B cell (primary cell): ENCODE measurements at regions not wholly inside any gene's neighbourhood (a gene's known extent, or its start where the extent isn't known, plus 50 kb on each side); places are given as distances from the start of the nearest gene placed in this dataset.

Experiments
- ATAC-seq: fragments of 200-7000 bp; cut with Tn5 transposase; one replicate; pipeline ENCODE4 v1.10.0; 2021; ENCODE audit warnings: low read depth, mild to moderate bottlenecking, moderate number of reproducible peaks, moderate library complexity
- CTCF ChIA-PET: fragments of 350-600 bp; sonication (Branson Sonifier 250); formaldehyde crosslinking; loops from one replicate; lab custom pipeline; 2021; ENCODE audit warnings: antibody characterized with exemption, inconsistent platforms; lab: Charles Lee
- POLR2A ChIA-PET: fragments of 350-600 bp; sonication (Branson Sonifier 250); formaldehyde crosslinking; loops from one replicate; lab custom pipeline; 2021; ENCODE audit warnings: antibody characterized with exemption; lab: Charles Lee
- DNase-seq: peaks from one replicate; pipeline ENCODE4 v3.0.0; 2013
- H2AFZ ChIP-seq: 2 replicates; pipeline ENCODE4 v1.6.1; 2012; ENCODE audit warnings: mild to moderate bottlenecking, low read depth, low read length; ENCODE audit not compliant: insufficient read depth, poor library complexity, severe bottlenecking
- H3K27ac ChIP-seq, 2 donors: 1 replicate in 1 of 2; 2 replicates in 1 of 2; pipeline ENCODE4 v1.5.1; 2012 to 2013; ENCODE audit warnings: low read length in 2 of 2, mild to moderate bottlenecking in 2 of 2, moderate library complexity in 1 of 2
- H3K27me3 ChIP-seq, 4 experiments: fragments of 200-600 bp in 1 of 4; sonication (generic) in 1 of 4; replicated peaks in 1 of 4; 1 replicate in 2 of 4; 2 replicates in 2 of 4; pipeline versions ENCODE4 v1.6.1 to v1.7.0; 2013 to 2016; ENCODE audit warnings: low read length in 3 of 4, mild to moderate bottlenecking in 2 of 4, mixed read lengths in 1 of 4, moderate library complexity in 1 of 4; ENCODE audit not compliant: insufficient read depth in 4 of 4, control insufficient read depth in 3 of 4; ENCODE audit errors: control extremely low read depth in 1 of 4
- H3K36me3 ChIP-seq, 2 experiments: replicated peaks in 1 of 2; 1 replicate in 1 of 2; 2 replicates in 1 of 2; pipeline versions ENCODE4 v1.6.1 to v1.7.1; 2013; ENCODE audit warnings: low read length in 1 of 2; ENCODE audit not compliant: insufficient read depth in 2 of 2, control insufficient read depth in 1 of 2; ENCODE audit errors: control extremely low read depth in 1 of 2, extremely low read depth in 1 of 2
- H3K4me1 ChIP-seq, 2 donors: fragments of 200-600 bp in 1 of 2; sonication (generic) in 1 of 2; 1 replicate in 1 of 2; 2 replicates in 1 of 2; pipeline versions ENCODE4 v1.5.1 to v1.6.1; 2013 to 2017; ENCODE audit warnings: low read length in 2 of 2; ENCODE audit not compliant: control insufficient read depth in 2 of 2, insufficient read depth in 2 of 2
- H3K4me2 ChIP-seq: replicated peaks from 2 replicates; pipeline ENCODE3; 2012; ENCODE audit warnings: mild to moderate bottlenecking, low read depth, low read length; ENCODE audit not compliant: poor library complexity, severe bottlenecking
- H3K4me3 ChIP-seq, 5 experiments: fragments of 200-600 bp in 1 of 5; sonication (generic) in 1 of 5; 1 replicate in 3 of 5; 2 replicates in 2 of 5; pipeline versions ENCODE4 v1.5.1 to v1.7.0; 2011 to 2016; ENCODE audit warnings: low read length in 4 of 5, mild to moderate bottlenecking in 4 of 5, low read depth in 2 of 5, control low read depth in 1 of 5, moderate library complexity in 1 of 5; ENCODE audit not compliant: insufficient read depth in 1 of 5; ENCODE audit errors: control extremely low read depth in 1 of 5, extremely low read depth in 1 of 5
- H3K79me2 ChIP-seq: fragments of 200-600 bp; sonication (generic); one replicate; pipeline ENCODE4 v1.6.0; 2016; ENCODE audit warnings: low read length; ENCODE audit not compliant: control insufficient read depth, insufficient read depth
- H3K9ac ChIP-seq: fragments of 200-600 bp; sonication (generic); 2 replicates; pipeline ENCODE4 v1.6.1; 2017; ENCODE audit warnings: mild to moderate bottlenecking, low read length, moderate library complexity
- H3K9me3 ChIP-seq, 3 donors: one replicate each; pipeline versions ENCODE4 v1.6.1 to v1.7.1; 2013; ENCODE audit warnings: low read length in 2 of 3; ENCODE audit not compliant: control insufficient read depth in 2 of 3, insufficient read depth in 1 of 3; ENCODE audit errors: control extremely low read depth in 1 of 3
- H4K20me1 ChIP-seq: 2 replicates; pipeline ENCODE4 v1.6.0; 2012; ENCODE audit warnings: mild to moderate bottlenecking, low read length; ENCODE audit not compliant: insufficient read depth, control insufficient read depth, poor library complexity, severe bottlenecking
- H3K27ac Mint-ChIP-seq: one replicate; pipeline ENCODE4 v1.8.0; 2021; ENCODE audit warnings: mixed read lengths
- H3K27me3 Mint-ChIP-seq: one replicate; pipeline ENCODE4 v1.8.0; 2021; ENCODE audit warnings: mixed read lengths
- H3K4me1 Mint-ChIP-seq: one replicate; pipeline ENCODE4 v1.8.0; 2021; ENCODE audit warnings: mixed read lengths
- H3K4me3 Mint-ChIP-seq: one replicate; pipeline ENCODE4 v1.8.0; 2021; ENCODE audit warnings: mixed read lengths
- H3K9me3 Mint-ChIP-seq: one replicate; pipeline ENCODE4 v1.8.0; 2022; ENCODE audit warnings: mixed read lengths; ENCODE audit not compliant: insufficient read depth
- EZH2 ChIP-seq: IDR thresholded peaks from 2 replicates; pipeline ENCODE4 v1.6.1; 2012; ENCODE audit warnings: borderline replicate concordance, low read depth, mild to moderate bottlenecking, moderate library complexity, low read length; ENCODE audit not compliant: insufficient read depth, poor library complexity, severe bottlenecking
- WGBS: methylation state at CpG from one replicate; pipeline ENCODE4 v1.1.5; 2013; ENCODE audit warnings: missing lambda C conversion rate; ENCODE audit not compliant: insufficient coverage; 5-methylcytosine and 5-hydroxymethylcytosine counted together
- intact Hi-C: fragments of 100-400 bp; cut with micrococcal nuclease; formaldehyde crosslinking; loops from one replicate; pipeline ENCODE4 v1.10.0; 2022
- TF ChIP-seq, protein P1 (sequence below): fragments of 200-600 bp; IDR thresholded peaks from one replicate; pipeline ENCODE4 v1.8.0; 2022; ENCODE audit warnings: antibody characterized with exemption, mild to moderate bottlenecking

DNA sequence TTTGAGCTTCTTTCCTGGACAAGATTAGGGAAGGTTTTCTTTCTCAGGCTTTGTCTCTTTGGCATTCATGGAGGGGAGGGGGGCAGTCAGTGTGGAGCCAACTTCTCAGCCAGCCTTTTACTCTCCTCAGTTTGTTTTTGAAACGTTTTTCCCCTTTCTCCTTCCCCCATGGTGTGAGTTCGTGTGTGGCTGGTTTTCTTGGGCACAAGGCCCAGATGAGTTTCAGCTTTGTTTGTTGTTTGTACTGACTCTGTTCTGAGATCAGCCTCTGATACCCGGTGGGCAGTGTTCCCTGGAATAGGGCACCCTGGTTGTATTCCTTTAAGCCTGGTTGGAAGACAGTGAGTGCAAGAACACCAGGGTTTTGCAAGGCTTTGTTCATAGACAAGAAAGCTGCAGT is 168.2 kb upstream of the RARB start:
- Histone ChIP-seq H3K79me2 (no peaks in the 10 kb centered on the region), H3K4me3 (no peak overlapping the region), H3K27me3 (no peaks in the 10 kb centered on the region), H3K27ac (no peak overlapping the region), H3K4me2 (no peak overlapping the region), H3K36me3 (no peaks in the 10 kb centered on the region), H3K4me1 (no peaks in the 10 kb centered on the region), H2AFZ (no peak overlapping the region), H4K20me1 (no peaks in the 10 kb centered on the region), H3K9ac (no peak overlapping the region), H3K9me3 (no peaks in the 10 kb centered on the region)
- POLR2A ChIA-PET, result no interaction called here
- Mint-ChIP-seq H3K4me3 (no peak overlapping the region), H3K9me3 (no peaks in the 10 kb centered on the region), H3K27ac (no peak overlapping the region), H3K4me1 (no peaks in the 10 kb centered on the region), H3K27me3 (no peaks in the 10 kb centered on the region)
- intact Hi-C loops, result no loop called here
- TF ChIP-seq EZH2, result no peak
- TF ChIP-seq, protein P1, sequence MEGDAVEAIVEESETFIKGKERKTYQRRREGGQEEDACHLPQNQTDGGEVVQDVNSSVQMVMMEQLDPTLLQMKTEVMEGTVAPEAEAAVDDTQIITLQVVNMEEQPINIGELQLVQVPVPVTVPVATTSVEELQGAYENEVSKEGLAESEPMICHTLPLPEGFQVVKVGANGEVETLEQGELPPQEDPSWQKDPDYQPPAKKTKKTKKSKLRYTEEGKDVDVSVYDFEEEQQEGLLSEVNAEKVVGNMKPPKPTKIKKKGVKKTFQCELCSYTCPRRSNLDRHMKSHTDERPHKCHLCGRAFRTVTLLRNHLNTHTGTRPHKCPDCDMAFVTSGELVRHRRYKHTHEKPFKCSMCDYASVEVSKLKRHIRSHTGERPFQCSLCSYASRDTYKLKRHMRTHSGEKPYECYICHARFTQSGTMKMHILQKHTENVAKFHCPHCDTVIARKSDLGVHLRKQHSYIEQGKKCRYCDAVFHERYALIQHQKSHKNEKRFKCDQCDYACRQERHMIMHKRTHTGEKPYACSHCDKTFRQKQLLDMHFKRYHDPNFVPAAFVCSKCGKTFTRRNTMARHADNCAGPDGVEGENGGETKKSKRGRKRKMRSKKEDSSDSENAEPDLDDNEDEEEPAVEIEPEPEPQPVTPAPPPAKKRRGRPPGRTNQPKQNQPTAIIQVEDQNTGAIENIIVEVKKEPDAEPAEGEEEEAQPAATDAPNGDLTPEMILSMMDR, result no peak
- CTCF ChIA-PET, result no interaction called here
- ATAC-seq (no peak), DNase-seq (no peak)
- WGBS, result no CpG with 5 or more reads among the region's 3 CpGs

DNA sequence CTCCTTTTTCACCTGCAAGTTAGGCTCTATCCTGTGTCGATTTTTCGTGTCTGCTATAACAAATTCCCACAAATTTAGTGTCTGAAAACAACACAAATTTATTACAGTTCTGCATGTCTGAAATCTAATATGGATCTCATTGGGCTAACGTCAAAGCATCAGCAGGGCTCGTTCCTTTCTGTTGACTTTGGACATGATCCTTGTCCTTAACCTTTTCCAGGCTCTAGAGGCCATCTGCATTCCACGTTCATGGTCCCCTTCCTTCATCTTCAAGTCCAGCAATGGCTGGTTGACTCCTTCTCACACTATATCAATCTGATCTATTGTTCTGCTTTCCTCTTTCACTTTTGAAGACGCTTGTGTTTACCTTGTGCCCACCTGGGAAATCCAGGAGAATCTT is 165.7 kb upstream of the RARB start:
- intact Hi-C loops, result no loop called here
- Mint-ChIP-seq H3K27ac (no peak overlapping the region), H3K4me3 (no peak overlapping the region), H3K9me3 (no peaks in the 10 kb centered on the region), H3K4me1 (no peaks in the 10 kb centered on the region), H3K27me3 (no peaks in the 10 kb centered on the region)
- Histone ChIP-seq H3K9ac (no peak overlapping the region), H2AFZ (no peak overlapping the region), H3K4me1 (no peaks in the 10 kb centered on the region), H3K4me3 (no peak overlapping the region), H3K27me3 (no peaks in the 10 kb centered on the region), H3K36me3 (no peaks in the 10 kb centered on the region), H3K79me2 (no peaks in the 10 kb centered on the region), H3K27ac (no peak overlapping the region), H4K20me1 (no peaks in the 10 kb centered on the region), H3K9me3 (no peaks in the 10 kb centered on the region), H3K4me2 (no peak overlapping the region)
- ATAC-seq, result no peak
- TF ChIP-seq, protein P1, result no peak
- TF ChIP-seq EZH2, result no peak
- WGBS, result 77% methylated on average over 5 of the region's 6 CpGs
- DNase-seq, result no peak
- POLR2A ChIA-PET, result no interaction called here
- CTCF ChIA-PET, result no interaction called here
